Effector memory CD4-positive, alpha-beta T cell (primary cell): ENCODE measurements at regions not wholly inside any gene's neighbourhood (a gene's known extent, or its start where the extent isn't known, plus 50 kb on each side); places are given as distances from the start of the nearest gene placed in this dataset.

ENCODE experiments used
- DNase-seq, 3 donors: peaks; one replicate each; pipeline ENCODE4 v3.0.0-alpha.2; 2020
- H3K27ac ChIP-seq: 2 replicates; pipeline ENCODE4 v1.7.0; 2013; ENCODE audit warnings: mild to moderate bottlenecking, low read length, moderate library complexity; ENCODE audit not compliant: insufficient read depth, poor library complexity, severe bottlenecking
- H3K27me3 ChIP-seq: replicated peaks from 2 replicates; pipeline ENCODE4 v1.7.0; 2013; ENCODE audit warnings: mild to moderate bottlenecking, low read length; ENCODE audit not compliant: insufficient read depth, control insufficient read depth, poor library complexity, severe bottlenecking
- H3K36me3 ChIP-seq: 2 replicates; pipeline ENCODE4 v1.7.0; 2013; ENCODE audit warnings: mild to moderate bottlenecking, low read length, moderate library complexity; ENCODE audit not compliant: control insufficient read depth, insufficient read depth
- H3K4me1 ChIP-seq: 2 replicates; pipeline ENCODE4 v1.7.0; 2013; ENCODE audit warnings: low read length, mild to moderate bottlenecking; ENCODE audit not compliant: control insufficient read depth, insufficient read depth, poor library complexity, severe bottlenecking
- H3K4me3 ChIP-seq: 2 replicates; pipeline ENCODE4 v1.7.0; 2013; ENCODE audit warnings: low read length, low read depth, mild to moderate bottlenecking; ENCODE audit not compliant: insufficient read depth, poor library complexity, severe bottlenecking
- H3K9me3 ChIP-seq: 2 replicates; pipeline ENCODE4 v1.7.0; 2013; ENCODE audit warnings: mild to moderate bottlenecking, low read length, moderate library complexity; ENCODE audit not compliant: control insufficient read depth

- H3K27me3 ChIP-seq: no peaks in the 10 kb centered on the region
- no peaks in the 10 kb centered on the region for H3K4me1 ChIP-seq
- no peaks in the 10 kb centered on the region for H3K9me3 ChIP-seq
- H3K27ac ChIP-seq: no peak overlapping the region
- H3K36me3 ChIP-seq: no peaks in the 10 kb centered on the region
- no peak overlapping the region for H3K4me3 ChIP-seq
- no peak for DNase-seq
Measured at GRCh38 chr2:215699700-215700538, 264.1 kb upstream of the FN1 start.

- no peak for DNase-seq
- no peak overlapping the region for H3K27ac ChIP-seq
Measured at GRCh38 chr2:215699018-215699417, 263.1 kb upstream of the FN1 start.

GRCh38 chr2:215698566-215698965 is 262.7 kb upstream of the FN1 start:
- Histone ChIP-seq H3K36me3 (no peaks in the 10 kb centered on the region), H3K4me3 (no peak overlapping the region), H3K9me3 (no peaks in the 10 kb centered on the region), H3K27me3 (no peaks in the 10 kb centered on the region), H3K27ac (no peak overlapping the region), H3K4me1 (no peaks in the 10 kb centered on the region)
- no peak for DNase-seq

More at GRCh38 chr2:215699018-215699417, 263.1 kb upstream of the FN1 start:
- Histone ChIP-seq H3K36me3 (no peaks in the 10 kb centered on the region), H3K4me1 (no peaks in the 10 kb centered on the region), H3K27me3 (no peaks in the 10 kb centered on the region), H3K9me3 (no peaks in the 10 kb centered on the region), H3K4me3 (no peak overlapping the region)

GRCh38 chr2:215697496-215697895 is 261.6 kb upstream of the FN1 start:
- Histone ChIP-seq H3K27ac (no peak overlapping the region), H3K27me3 (no peaks in the 10 kb centered on the region), H3K4me3 (no peak overlapping the region), H3K36me3 (no peaks in the 10 kb centered on the region), H3K9me3 (no peaks in the 10 kb centered on the region), H3K4me1 (no peaks in the 10 kb centered on the region)
- no peak for DNase-seq

- H3K4me1 ChIP-seq: no peaks in the 10 kb centered on the region
- no peaks in the 10 kb centered on the region for H3K36me3 ChIP-seq
- no peak for DNase-seq
- no peaks in the 10 kb centered on the region for H3K9me3 ChIP-seq
- no peak overlapping the region for H3K4me3 ChIP-seq
- no peak overlapping the region for H3K27ac ChIP-seq
- H3K27me3 ChIP-seq: no peaks in the 10 kb centered on the region
Measured at GRCh38 chr2:215697003-215697402, 261.1 kb upstream of the FN1 start.

- Histone ChIP-seq H3K36me3 (no peaks in the 10 kb centered on the region), H3K27me3 (no peaks in the 10 kb centered on the region), H3K9me3 (no peaks in the 10 kb centered on the region), H3K4me3 (no peak overlapping the region), H3K4me1 (no peaks in the 10 kb centered on the region), H3K27ac (no peak overlapping the region)
- DNase-seq: no peak
Measured at GRCh38 chr2:215695861-215696260, 260.0 kb upstream of the FN1 start.

GRCh38 chr2:215693999-215694580 is 258.2 kb upstream of the FN1 start:
- no peaks in the 10 kb centered on the region for H3K36me3 ChIP-seq
- H3K4me3 ChIP-seq: no peak overlapping the region
- no peak for DNase-seq
- H3K27me3 ChIP-seq: no peaks in the 10 kb centered on the region
- no peaks in the 10 kb centered on the region for H3K9me3 ChIP-seq
- H3K4me1 ChIP-seq: no peaks in the 10 kb centered on the region
- no peak overlapping the region for H3K27ac ChIP-seq

GRCh38 chr2:215693193-215693998 is 257.5 kb upstream of the FN1 start:
- H3K27me3 ChIP-seq: no peaks in the 10 kb centered on the region
- H3K27ac ChIP-seq: no peak overlapping the region
- H3K9me3 ChIP-seq: no peaks in the 10 kb centered on the region
- no peak for DNase-seq
- no peaks in the 10 kb centered on the region for H3K4me1 ChIP-seq
- no peaks in the 10 kb centered on the region for H3K36me3 ChIP-seq
- no peak overlapping the region for H3K4me3 ChIP-seq

GRCh38 chr2:215692387-215693079 is 256.7 kb upstream of the FN1 start:
- Histone ChIP-seq H3K27ac (no peak overlapping the region), H3K4me1 (no peaks in the 10 kb centered on the region), H3K4me3 (no peak overlapping the region), H3K9me3 (no peaks in the 10 kb centered on the region), H3K27me3 (no peaks in the 10 kb centered on the region), H3K36me3 (no peaks in the 10 kb centered on the region)
- DNase-seq: no peak
